GM19351 (cell line): ENCODE measurements at regions not wholly inside any gene's neighbourhood (a gene's known extent, or its start where the extent isn't known, plus 50 kb on each side); places are given as distances from the start of the nearest gene placed in this dataset.
A peak's percentile ranks its signal among the peaks of the same experiment; 100 is the strongest.
"Not testable (repeated sequence)": the region's sequence is repeated elsewhere in the genome, so short reads cannot be mapped to it uniquely, and the experiment has no call there.

Experiments
- ATAC-seq: cut with Tn5 transposase; IDR thresholded peaks from one replicate; pipeline ENCODE4 v1.9.1; 2021; ENCODE audit warnings: mild to moderate bottlenecking, moderate library complexity; ENCODE audit not compliant: unreplicated experiment

DNA sequence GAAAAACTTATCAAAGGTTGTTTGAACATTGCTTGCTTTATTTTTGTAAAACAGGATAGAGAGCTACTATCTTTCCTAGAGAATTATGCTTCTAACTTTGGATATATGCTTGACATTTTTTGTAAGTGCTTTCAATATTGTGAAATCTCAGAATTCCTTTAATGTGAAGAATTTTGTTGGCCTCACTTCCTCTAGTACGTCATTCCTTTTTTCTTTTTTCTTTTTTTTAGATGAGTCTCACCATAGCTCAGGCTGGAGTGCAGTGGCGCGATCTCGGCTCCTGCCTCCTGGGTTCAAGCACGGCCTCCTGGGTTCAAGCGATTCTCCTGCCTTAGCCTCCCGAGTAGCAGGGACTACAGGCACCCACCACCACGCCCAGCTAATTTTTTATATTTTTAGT lies 668.1 kb downstream of the RFPL4B start:
- no peak for ATAC-seq

DNA sequence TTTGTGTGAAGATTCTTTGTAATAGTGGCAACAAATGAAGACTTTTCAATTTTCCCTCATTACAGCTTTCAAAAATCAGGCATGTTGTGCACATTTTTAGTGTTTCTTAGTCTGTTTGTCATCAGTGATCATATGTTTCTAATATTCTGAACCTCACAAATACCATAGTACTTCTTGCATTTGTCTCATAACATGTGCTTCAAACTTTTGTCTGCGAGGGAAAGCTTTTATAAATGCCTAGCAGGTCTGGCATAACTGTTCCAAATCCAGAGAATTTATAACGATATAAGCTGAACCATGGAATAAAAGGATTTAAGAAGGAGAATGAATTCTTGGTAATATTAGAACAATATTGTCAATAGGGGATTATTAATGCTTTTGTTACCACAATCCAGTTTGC lies 670.2 kb downstream of the RFPL4B start:
- ATAC-seq, result no peak

GRCh38 chr6:113018351-113019151 lies 671.4 kb downstream of the RFPL4B start:
- ATAC-seq, result no peak

DNA sequence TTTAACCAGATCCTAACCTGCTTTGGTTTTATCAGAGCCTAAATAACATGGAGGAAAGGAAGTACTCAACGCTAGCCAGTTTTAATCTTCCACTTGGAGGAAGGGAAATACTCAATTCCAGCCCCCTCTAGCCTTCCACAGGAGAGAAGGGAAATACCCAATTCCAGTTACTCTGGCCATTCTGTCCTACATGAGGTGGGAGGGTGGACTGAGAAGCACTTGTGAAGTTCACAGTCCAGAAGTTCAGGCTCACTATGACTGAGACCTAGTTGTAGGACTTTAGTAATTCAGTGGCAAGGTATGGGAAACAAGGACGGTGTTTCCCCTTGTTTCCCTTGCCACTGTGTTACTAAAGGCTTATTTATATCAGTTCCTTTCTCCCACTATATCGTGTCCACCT lies 672.0 kb downstream of the RFPL4B start:
- no peak for ATAC-seq

- ATAC-seq, result no peak
Observed at GRCh38 chr6:113027780-113028179, 680.6 kb downstream of the RFPL4B start.

GRCh38 chr6:113029161-113029560 lies 682.0 kb downstream of the RFPL4B start:
- not testable (repeated sequence) for ATAC-seq

DNA sequence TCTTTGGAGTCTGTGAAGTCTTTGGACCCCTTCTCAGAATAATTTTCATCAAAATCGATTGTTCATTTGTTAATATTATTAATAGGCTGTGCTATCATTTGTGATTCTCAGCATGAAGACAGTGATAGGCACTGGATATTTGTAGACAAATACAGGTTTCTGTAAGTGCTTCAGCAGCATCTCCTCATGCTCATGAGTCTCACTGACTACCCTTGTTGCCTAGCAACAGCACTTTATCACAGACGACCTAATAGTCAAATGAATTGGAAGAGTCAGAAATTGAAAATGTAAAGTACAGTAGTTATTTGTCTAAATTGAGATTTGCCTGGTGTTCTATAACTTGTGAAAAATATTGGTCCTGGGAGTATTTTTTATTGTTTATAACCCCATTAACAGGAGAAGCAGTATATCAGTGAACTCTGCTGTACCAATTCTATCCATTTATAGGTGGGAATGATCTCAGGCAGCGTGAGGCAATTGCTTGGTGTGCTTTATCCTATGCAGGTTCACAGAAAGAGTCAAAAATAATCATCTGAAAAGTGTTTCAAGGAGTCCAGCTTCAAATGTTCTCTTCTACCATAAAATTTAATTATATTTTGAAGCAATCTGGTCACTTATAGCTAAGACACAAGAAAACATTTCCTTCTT lies 684.6 kb downstream of the RFPL4B start:
- ATAC-seq, result no peak

- ATAC-seq, result no peak
Observed at GRCh38 chr6:113039005-113039404, 691.9 kb downstream of the RFPL4B start.

DNA sequence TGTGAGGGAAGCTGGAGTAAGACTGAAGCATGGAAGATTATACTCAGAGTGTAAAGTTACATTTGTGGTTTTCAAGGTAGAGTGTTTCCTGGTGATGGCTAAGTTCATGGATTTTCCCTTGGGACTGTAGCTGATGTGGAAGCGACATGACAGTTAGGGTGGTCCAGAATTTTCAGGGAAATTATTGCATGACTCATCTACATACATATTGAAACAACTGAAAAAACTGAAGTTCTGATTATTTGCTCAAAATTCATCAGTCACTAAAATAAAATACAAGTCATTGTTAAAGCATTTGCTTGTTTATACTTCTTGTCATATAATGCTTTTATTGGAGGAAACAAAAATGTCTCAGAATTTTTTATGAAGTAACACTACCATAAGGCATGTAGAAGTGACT lies 700.0 kb downstream of the RFPL4B start:
- ATAC-seq, result no peak

DNA sequence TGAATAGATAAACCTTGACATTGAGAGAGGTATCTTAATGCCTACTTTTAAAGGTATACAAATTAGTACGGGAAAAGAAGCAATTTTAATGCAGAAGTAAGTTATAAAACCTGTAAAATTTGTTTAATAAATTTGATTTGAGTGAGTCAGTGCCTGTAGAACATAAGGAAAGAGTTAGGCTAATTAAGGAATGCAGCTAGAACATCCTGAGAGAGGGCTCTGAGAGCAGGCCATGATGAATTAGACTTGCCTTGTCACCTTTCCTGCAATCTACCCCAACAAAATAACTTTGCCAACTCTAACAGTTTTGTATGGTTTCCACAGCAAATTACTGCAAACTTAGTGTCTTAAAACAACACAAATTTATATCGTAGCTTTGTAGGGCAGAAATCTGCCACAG lies 700.8 kb downstream of the RFPL4B start:
- ATAC-seq, result no peak

DNA sequence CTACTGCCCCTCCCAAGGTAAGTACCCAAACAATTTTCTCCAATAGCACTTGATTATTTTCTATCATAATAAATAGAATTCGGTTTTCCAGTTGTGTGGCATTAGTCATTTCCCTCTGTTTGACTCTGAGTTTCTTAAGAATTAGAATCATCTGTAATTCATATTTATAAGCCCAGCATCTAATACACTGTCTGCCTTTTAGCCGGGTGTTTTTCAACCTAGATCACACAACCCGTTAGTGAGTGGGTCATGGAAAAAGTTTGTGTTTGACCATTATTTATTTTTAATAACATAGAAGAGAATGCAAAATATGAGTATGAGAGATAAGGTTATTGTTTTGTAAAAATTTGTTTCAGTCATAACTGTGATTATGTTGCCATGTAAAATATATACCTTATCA lies 701.6 kb downstream of the RFPL4B start:
- ATAC-seq, result no peak

GRCh38 chr6:113049190-113049589 lies 702.1 kb downstream of the RFPL4B start:
- ATAC-seq, result no peak

DNA sequence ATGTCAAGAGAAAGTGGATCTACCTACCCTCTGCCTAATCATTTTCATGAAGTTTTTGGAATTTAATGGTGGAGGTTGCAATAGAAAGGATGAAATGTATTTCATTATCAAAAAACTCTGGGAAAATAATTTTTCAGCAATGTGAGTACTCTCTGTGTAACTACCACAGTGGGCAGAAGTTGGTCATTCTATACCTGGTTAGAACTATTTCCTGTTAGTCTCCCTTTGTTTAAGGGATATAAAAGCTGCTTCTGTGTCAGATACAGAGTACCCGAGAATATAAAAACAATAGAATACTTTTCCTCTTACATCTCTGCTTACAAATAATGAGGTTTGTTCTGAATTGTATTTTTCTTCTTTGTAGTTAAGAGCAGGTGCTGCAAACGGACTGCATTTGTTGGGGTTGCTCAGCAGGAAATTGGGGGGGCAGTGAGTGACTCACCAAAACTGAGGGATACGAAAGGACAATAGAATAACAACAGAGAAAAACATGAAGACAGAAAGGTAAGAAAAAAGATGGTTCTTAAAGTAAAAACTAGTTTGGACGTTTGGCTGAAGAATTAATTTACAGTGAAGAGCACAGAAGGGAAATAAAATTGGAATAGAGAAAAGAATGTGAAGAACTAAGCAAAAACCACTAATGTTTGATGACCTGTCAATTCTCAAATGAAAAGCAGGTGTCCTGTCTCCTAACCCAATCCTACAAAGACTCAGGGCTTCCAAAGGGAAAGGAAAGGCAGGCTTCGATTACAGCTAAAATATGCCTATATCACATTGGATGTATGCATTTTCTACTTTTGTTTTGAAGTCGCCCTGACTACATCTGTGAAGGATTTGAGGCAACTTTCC lies 703.1 kb downstream of the RFPL4B start:
- ATAC-seq, result no peak

DNA sequence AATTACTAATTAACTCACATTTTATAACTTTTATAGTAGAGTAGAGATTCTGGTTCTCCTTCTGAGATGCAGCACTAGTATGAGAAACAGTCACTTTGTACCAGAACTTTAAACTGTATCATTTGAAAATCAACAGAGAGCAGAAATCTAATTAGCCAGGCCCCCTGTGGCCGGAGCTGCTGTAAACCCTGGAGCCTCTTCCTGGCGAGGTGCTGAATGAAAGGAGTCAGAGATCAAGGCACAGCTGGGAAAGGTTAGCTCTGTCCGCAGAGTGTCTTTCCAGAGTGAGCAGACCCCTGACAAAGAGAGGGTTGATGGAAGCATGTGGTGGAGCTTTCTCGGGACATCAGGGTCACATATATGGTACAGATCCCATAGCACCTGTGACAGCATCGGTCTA lies 703.8 kb downstream of the RFPL4B start:
- ATAC-seq, result no peak

DNA sequence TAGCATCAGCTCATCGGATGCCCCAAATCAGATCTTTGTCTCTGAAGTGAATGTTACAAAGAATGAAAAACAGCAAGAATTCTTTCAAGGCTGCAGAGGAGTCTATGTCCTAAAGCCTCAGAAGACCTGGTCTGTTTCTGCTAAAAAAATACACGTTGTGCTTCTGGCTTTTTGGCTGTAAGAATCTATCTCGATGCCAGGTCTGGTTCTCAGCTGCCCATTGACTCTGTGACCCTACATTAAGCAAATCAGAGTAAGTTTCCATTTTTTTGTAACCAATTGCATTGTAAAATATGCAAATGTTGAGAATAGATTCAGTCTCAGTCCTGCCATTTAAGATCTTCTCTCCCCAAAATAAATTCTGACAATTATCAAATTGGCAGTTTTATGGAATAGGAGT lies 705.4 kb downstream of the RFPL4B start:
- ATAC-seq, result no peak

DNA sequence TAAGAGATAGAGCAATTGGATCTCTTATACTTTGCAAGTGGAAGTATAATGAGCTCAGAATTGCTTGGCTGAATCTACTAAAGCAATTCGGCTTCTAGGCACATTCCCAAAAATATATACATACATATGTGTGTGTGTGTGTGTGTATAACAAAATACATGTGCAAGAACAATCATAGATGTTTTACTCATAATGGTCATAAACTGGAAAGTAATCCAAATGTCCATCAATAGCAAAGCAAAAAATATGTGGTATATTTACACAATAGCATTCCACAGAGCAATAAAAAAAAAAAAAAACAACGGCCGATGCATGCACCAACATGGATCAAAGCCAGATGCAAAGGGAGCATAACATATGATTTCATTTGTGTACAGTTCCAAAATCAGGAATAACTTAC lies 707.9 kb downstream of the RFPL4B start:
- ATAC-seq, result no peak

DNA sequence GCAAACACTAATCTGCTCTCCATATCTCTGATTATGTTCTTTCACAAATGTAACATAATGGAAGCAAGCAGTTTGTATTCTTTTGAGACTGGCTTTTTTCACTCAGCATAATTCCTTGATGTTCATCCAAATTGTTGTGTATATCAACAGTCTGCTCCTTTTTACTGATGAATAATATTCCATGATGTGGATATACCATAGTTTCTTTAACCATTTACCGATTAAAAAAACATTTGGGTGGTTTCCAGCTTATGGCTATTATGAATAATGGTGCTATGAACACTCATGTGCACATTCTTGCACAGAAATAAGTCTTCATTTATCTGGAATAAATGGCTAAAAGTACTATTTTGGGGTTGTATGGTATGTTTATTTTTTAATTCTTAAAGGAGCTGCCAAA lies 708.9 kb downstream of the RFPL4B start:
- ATAC-seq, result no peak

- ATAC-seq, result no peak
Observed at GRCh38 chr6:113057567-113058053, 710.5 kb downstream of the RFPL4B start.

- peak; percentile 67 for ATAC-seq
Observed at GRCh38 chr6:113060664-113061063, 713.5 kb downstream of the RFPL4B start.

GRCh38 chr6:113065611-113066010 lies 718.5 kb downstream of the RFPL4B start:
- ATAC-seq, result no peak

GRCh38 chr6:113067612-113068275 lies 720.6 kb downstream of the RFPL4B start:
- no peak for ATAC-seq
